HUDEP-2 (cell line): ENCODE measurements at regions not wholly inside any gene's neighbourhood (a gene's known extent, or its start where the extent isn't known, plus 50 kb on each side); places are given as distances from the start of the nearest gene placed in this dataset.
"Not testable (repeated sequence)": the region's sequence is repeated elsewhere in the genome, so short reads cannot be mapped to it uniquely, and the experiment has no call there.

Experiments used
- DNase-seq, 76 experiments: peaks; one replicate each; lab custom pipeline; 2025; ENCODE audit not compliant: unreplicated experiment in 76 of 76; lab: John Stamatoyannopoulos, UW

DNA sequence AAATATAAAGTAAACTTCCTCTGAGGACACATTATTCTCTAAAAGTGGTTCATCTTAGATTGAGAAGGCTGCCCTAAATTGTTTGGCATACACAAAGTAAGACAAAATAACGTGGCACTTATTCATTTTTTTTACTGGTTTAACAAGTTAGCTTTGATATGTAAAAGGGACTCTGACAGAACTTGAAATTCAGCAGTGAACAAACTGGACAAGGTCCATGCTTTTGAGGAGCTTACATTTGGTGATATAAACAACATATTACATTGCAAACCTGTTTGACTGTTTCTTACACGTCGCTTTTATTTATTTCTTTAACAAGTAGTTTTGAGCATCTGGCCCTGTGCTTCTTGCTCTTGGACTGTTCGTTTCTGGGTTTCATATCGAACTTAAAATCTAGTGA lies 253.1 kb upstream of the POM121L12 start:
- no peak for DNase-seq

DNA sequence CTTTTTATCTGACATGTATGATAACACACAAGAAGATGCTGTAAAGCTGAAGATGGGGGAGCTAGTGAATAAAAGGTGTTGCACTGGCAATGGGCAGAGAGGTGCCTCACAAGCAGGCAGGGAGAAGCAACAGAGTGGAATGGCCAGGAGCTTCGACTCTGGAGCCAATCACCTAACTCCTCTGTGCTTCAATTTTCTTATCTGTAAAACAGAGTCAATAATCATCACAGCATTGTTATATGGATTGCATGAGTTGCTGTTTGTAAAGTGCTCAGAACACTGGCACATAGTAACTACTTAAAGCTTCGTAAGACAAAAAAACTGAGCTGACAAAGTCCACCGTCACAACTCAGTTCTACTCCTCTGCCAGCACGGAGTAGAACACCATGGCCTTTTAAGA lies 254.2 kb upstream of the POM121L12 start:
- no peak for DNase-seq

GRCh38 chr7:52779004-52779403 lies 256.4 kb upstream of the POM121L12 start:
- DNase-seq = no peak

GRCh38 chr7:52777051-52777822 lies 258.2 kb upstream of the POM121L12 start:
- DNase-seq = no peak

DNA sequence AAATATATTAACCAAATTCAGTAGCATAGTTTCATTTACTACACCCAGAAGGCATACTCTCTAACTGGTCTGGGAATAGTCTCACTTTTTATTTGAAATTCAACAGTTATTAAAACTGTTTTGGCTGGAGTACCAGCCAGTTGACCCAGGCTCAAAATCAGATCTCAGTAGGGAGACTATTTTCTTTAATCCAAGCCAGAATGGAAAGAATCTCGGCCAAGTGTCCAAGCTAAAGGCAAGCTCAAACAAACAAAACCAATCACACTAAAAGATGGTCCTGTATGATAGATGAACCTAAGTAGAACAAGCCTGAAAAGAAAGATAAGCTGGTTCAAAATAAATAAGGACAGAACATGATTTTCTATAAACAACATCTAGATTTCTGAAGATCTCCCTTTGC lies 259.6 kb upstream of the POM121L12 start:
- no peak for DNase-seq

DNA sequence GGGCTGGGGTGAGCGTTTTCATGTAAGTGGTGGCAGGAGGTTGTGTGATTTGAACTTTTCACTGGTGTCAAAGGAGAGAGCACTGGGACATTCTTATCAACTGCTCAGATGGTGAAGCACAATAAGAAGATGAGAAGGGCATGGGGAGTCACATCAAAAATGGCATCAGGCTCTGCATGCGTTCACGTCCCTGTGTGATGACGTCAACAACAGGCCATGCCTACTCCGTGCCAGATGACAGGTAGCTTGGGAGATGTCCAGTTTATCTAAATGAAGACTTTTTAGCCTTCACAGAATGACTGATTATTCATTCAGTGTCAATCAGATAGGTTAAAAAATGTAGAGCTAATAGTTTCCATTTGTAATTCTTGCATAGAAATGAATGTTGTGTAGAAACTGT lies 264.3 kb upstream of the POM121L12 start:
- DNase-seq = no peak

DNA sequence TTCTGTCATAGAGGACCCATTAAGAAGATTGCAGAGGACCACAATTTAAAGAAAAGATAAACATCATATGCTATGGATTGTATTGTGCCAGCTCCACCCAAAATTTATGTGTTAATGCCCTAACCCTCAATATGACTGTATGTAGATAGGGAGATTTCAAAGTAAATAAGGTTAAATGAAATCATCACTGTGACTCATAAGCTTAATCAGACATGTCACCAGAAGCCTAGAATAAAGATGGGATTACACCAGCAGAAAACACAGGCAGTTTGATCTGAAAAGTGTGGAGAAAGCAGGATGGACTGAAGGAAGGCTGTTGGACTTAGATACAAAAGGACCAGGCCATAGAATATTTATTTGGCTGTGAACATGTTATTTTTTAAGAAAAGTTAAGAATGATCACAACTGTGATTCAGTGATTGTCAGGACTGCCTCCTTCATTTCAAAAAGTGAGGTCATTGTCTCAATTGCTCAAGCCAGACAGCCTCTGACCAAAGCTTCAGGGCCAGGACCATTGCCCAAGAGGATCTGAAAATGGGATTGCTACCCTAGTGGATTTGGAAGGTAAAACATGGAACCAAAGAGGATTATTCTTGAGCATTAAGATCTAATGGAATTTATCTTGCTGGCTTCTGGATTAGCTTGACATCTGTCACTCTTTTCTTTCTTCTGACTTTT lies 270.8 kb upstream of the POM121L12 start:
- no peak for DNase-seq

DNA sequence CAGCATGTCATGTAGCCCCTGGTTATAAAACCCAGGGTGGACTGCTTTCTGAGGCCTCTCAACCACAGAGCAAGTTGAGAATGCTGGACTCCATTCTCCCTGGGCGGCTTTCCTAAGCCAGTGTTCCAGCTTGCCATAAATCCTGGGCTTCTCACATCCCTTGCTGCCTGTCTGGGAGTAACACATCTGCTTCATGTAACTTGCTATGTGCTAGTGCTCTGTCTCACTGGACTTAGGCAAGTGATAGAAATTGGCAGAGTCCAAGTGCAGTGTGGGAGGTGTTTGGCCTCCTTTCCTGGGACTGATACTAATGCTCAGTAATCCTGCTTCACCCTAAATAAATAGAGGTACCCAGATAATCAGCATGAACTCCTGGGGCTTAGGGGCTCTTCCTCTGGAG lies 277.1 kb upstream of the POM121L12 start:
- no peak for DNase-seq

DNA sequence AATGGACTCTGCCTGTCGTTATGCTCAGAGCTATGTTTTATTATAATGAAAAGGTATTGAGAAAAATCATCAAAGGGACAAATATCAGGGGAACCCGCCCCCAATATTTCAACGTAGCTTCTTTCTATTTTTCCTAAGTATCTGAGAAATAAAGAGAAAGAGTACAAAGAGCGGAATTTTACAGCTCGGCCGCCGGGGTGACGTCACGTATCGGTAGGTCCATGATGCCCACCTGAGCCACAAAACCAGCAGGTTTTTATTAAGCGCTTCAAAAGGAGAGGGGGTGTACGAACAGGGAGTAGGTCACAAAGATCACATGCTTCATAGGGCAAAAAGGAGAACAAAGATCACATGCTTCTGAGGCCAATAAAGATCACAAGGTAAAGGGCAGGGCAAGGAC lies 281.6 kb upstream of the POM121L12 start:
- DNase-seq = no peak

GRCh38 chr7:52752891-52753290 lies 282.5 kb upstream of the POM121L12 start:
- no peak for DNase-seq

- peak in 1 of 76 experiments; percentile 1 for DNase-seq
These were observed 285.6 kb upstream of the POM121L12 start for GRCh38 chr7:52749880-52750279.

DNA sequence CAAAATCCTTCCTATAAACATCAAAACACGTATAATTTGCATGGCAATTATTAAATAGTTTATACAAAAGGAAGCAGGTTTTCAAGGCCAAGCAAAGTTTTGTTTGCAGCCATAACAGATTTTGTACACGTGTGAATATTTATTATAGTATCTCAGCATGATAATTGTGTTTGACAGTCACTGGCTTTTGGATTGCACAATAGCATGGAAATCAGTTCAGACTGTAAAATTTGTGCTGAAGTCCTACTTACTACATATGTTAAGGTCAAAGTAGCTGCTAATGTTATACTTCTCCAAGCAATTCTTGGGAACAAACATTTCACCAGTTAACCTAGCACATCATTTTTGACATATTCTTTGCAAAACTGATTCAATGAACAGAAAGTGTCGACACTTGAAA lies 287.6 kb upstream of the POM121L12 start:
- DNase-seq = no peak

- DNase-seq = no peak
These were observed 293.7 kb upstream of the POM121L12 start for GRCh38 chr7:52741670-52742290.

DNA sequence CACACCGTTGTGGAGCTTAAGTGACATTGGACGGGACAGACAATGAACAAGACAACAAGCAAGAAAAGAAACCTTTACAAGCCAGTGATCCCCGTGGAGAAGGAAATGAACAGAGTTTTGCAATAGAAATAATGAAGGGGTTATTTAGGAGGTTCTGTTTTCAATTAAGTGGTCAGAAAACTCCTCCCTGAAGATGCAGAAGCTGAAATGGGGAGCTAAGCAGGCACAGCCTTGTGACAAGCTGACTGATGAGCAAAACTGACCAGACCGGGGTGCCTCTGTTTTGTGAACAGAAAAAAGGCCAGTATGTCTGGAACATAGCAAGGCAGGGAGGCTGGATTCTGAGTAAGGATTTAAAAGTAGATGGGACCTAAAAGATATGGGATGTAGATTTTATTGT lies 299.8 kb upstream of the POM121L12 start:
- no peak for DNase-seq

- not testable (repeated sequence) for DNase-seq
These were observed 306.8 kb upstream of the POM121L12 start for GRCh38 chr7:52728683-52729082.

DNA sequence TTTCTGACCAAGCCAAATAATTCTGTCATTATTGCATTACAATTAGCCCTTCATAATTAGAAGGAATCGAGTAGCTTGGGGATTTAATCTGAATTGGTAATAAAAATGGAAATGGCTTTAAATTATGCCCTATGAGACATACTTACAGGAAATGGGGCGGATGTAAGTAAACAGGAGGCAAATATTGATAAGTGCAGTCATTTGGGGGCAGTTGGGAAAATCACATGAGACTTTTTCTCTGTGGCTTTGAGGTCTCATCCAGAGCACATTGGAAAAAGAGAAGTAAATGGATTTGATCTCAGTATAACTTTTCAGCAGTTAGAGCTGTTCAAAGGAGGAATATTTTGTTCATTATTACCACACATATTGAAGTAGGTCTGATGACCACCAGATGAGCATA lies 307.8 kb upstream of the POM121L12 start:
- DNase-seq = no peak

DNA sequence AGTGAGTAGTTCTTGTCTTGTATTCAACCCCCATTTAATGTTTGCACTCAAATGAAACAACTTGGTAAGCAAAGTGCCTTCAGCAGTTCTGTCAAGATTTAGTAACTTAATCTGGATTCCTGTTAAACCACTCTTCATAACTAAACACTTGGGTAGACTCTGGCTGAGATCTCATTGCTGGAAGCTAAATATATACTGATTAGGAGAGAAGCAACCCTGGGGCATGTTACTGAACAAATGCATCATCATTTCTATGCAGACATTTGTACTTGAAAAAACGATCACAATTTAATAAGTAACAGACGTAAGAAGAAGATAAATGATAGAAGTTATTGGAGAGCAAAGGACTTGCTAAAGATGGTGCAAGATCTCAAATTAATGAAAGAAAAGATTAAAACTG lies 308.4 kb upstream of the POM121L12 start:
- no peak for DNase-seq

DNA sequence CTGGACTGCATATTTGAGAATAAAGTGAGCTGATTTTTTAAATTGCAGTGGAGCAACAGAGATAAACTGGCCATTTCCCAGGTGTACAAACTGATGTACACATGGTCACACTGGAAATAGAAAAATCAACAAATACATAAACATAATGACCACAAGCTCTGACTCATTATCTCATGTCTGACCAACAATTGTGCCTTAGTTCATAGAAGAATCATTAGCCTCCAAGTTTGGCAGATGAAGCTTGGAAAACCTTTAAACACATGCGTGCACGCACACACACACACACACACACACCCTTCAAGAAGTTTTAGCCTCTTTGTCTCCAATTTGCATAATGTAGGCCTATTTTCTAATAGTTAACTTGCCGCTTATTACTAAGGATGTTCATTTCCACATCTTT lies 308.9 kb upstream of the POM121L12 start:
- DNase-seq = no peak

- no peak for DNase-seq
These were observed 311.8 kb upstream of the POM121L12 start for GRCh38 chr7:52723606-52724005.

DNA sequence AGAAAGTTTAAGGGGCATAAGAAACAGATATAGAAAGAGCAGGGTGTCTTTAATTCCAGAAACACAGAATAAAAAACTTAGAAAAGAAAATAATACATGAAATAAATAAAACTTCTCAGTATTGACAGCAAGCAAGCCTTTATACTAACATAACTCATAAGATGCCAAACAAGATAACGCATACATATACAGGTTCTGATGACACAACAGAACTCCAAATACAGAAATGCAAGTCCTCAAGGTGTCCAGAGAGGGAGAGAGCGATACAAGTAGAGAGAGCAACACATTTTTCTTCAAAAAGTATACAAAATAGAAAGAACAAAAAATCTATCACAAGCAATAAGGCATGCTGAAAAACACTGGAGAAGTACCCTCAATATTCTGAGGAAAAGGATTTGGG lies 314.6 kb upstream of the POM121L12 start:
- no peak for DNase-seq

- DNase-seq = no peak
These were observed 315.8 kb upstream of the POM121L12 start for GRCh38 chr7:52719677-52720076.

DNA sequence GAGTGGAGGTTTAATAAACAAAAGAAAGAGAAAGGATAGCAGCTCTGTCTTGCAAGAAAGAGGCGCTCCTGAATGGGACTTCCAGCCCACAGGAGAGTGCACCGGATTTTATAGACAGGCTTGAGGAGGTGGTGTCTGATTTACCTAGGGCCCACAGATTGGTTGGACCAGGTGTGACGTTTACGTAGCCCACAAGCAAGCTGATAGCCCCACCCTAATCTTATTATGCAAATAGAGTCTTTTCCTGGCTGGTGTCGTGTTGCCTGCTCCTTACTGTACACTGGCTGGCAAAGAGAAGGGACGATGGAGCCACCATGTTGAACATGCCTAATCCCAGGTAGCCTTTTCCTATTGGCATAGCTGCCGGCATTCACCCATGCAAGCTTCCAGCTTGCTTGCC lies 319.7 kb upstream of the POM121L12 start:
- DNase-seq = no peak
